ENCODE measurements at regions not wholly inside any gene's neighbourhood (a gene's known extent, or its start where the extent isn't known, plus 50 kb on each side); places are given as distances from the start of the nearest gene placed in this dataset.

- Histone ChIP-seq H3K4me1 (replicated peaks in 1 of 2; ENCODE audit: control insufficient read depth in 2 of 2, insufficient read depth in 2 of 2, low read length in 2 of 2) (no peaks in the 10 kb centered on the region), H3K9me1 (ENCODE audit: control insufficient read depth, insufficient read depth, low read length) (no peaks in the 10 kb centered on the region), H3K27ac (ENCODE audit: extremely low read depth, low read depth, low read length) (no peak overlapping the region), H3K9me3 (replicated peaks; ENCODE audit: control insufficient read depth, insufficient read depth, low read depth, low read length) (no peaks in the 10 kb centered on the region; the same call in 1 of the 2 replicates), H4K20me1 (replicated peaks; ENCODE audit: control insufficient read depth, insufficient read depth, low read length) (no peaks in the 10 kb centered on the region), H3K27me3 (ENCODE audit: control insufficient read depth in 2 of 2, insufficient read depth in 2 of 2, low read length in 2 of 2) (no peaks in the 10 kb centered on the region), H3K36me3 (ENCODE audit: control insufficient read depth, insufficient read depth, low read length) (no peaks in the 10 kb centered on the region), H3K4me2 (ENCODE audit: insufficient read depth, low read length) (no peak overlapping the region), H3K9ac (ENCODE audit: insufficient read depth in 1 of 2, low read depth in 2 of 2, low read length in 2 of 2) (no peak overlapping the region), H3K4me3 (no peak overlapping the region), H3K79me2 (ENCODE audit: control insufficient read depth, insufficient read depth, low read length) (no peaks in the 10 kb centered on the region), H2AFZ (ENCODE audit: low read depth, low read length) (no peak overlapping the region)
- CTCF ChIA-PET (ENCODE audit: low intra/inter-chr PET ratio): no interaction called here
- no TSS peak for BruUV-seq (replicated peaks)
- intact Hi-C loops (cut with micrococcal nuclease): no loop called here
- 0% methylated on average over 5 of the region's 5 CpGs for WGBS (ENCODE audit: insufficient coverage, low coverage, missing lambda C conversion rate)
- FAIRE-seq (no peak), ATAC-seq (no peak), DNase-seq (ENCODE audit: extremely low read depth in 1 of 4, low spot score in 3 of 4) (no peak)
- in situ Hi-C loops (cut with MboI): no loop called here
- POLR2A ChIA-PET: interaction anchor here (0.7 kb wide), 1 partner anchor 17 kb away, joined by 3 read pairs; no protein-coding TSS in a partner anchor
- TF ChIP-seq ZNF212 (CRISPR knock-in tag; IDR thresholded peaks at IDR 0.05) (no peak), BRCA1 (IDR thresholded peaks at IDR 0.05) (no peak), BRCA1 (CRISPR knock-in tag; IDR thresholded peaks at IDR 0.05) (no peak), ZBTB26 (CRISPR knock-in tag; IDR thresholded peaks at IDR 0.05) (no peak), STAT6 (CRISPR knock-in tag; IDR thresholded peaks at IDR 0.05) (no peak), PHF20 (IDR thresholded peaks at IDR 0.05; ENCODE audit: partially characterized antibody) (no peak), HEY1 (CRISPR knock-in tag; IDR thresholded peaks at IDR 0.05; ENCODE audit: borderline replicate concordance) (no peak), CGGBP1 (CRISPR knock-in tag; IDR thresholded peaks at IDR 0.05) (no peak), CEBPZ (IDR thresholded peaks at IDR 0.05; ENCODE audit: borderline replicate concordance, low read depth, low read length) (no peak), FIP1L1 (IDR thresholded peaks at IDR 0.05; ENCODE audit: low read depth, low read length, poor library complexity, severe bottlenecking) (no peak), ZNF696 (CRISPR knock-in tag; conservative IDR thresholded peaks at IDR 0.05) (no peak), NFIC (IDR thresholded peaks at IDR 0.05) (no peak), CC2D1A (IDR thresholded peaks at IDR 0.05) (no peak), SRSF7 (optimal IDR thresholded peaks at IDR 0.05; ENCODE audit: low read depth, low read length) (no peak), ZBTB7A (IDR thresholded peaks at IDR 0.05; ENCODE audit: borderline replicate concordance, control insufficient read depth, low read depth, low read length) (no peak)
Measured at GRCh38 chr3:3296979-3297381, 117.5 kb upstream of the CRBN start.

Data from K562 (cell line).